ENCODE measurements at regions not wholly inside any gene's neighbourhood (a gene's known extent, or its start where the extent isn't known, plus 50 kb on each side); places are given as distances from the start of the nearest gene placed in this dataset.

DNA sequence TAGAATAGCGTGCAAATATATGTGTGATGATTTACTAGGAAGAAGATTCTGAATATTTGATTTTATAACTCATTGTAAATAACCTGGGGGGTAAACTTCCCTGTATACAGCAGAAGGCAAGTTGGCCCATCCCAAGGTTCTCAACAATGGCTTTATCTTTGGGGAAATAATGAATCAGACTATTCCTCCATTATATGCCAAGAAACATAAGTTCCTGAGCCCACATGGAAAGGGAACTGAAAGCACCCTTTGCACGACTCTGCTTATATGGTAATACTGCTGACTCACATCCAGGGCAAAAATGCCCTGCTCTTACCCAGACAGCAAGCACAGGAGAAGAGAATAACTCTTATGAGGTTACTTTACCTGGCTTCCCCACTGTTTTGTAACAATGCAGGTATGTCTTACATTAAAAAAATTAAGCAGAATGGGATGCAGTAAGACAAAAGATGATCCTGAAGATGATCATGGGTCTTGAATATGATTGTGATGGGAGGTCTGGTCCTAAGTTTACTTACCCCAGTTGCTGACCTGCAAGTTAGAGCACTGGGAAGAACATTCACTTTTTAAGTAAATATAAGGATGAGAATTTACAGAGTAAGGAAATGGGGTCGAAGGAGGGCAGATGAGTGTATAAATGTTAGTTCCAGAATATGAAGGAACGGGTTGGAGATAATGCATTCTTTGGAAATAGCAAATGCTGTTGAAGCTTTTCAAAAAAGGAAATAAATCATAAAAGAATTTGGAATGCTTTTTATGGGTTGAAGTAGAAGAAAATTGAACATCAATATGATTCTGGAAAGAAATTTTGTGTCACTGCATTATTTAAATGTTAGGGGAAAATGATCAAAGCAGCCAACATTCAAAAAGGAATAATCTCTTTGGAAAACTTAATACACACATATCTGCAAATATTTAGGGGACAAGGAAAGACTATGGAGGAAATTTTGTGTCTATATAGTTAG, 428.4 kb upstream of the MPDZ start (continued):
- TF ChIP-seq, protein P1, sequence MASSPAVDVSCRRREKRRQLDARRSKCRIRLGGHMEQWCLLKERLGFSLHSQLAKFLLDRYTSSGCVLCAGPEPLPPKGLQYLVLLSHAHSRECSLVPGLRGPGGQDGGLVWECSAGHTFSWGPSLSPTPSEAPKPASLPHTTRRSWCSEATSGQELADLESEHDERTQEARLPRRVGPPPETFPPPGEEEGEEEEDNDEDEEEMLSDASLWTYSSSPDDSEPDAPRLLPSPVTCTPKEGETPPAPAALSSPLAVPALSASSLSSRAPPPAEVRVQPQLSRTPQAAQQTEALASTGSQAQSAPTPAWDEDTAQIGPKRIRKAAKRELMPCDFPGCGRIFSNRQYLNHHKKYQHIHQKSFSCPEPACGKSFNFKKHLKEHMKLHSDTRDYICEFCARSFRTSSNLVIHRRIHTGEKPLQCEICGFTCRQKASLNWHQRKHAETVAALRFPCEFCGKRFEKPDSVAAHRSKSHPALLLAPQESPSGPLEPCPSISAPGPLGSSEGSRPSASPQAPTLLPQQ (tag by site-specific recombination; IDR thresholded peaks at IDR 0.05): no peak
- TF ChIP-seq, protein P2, sequence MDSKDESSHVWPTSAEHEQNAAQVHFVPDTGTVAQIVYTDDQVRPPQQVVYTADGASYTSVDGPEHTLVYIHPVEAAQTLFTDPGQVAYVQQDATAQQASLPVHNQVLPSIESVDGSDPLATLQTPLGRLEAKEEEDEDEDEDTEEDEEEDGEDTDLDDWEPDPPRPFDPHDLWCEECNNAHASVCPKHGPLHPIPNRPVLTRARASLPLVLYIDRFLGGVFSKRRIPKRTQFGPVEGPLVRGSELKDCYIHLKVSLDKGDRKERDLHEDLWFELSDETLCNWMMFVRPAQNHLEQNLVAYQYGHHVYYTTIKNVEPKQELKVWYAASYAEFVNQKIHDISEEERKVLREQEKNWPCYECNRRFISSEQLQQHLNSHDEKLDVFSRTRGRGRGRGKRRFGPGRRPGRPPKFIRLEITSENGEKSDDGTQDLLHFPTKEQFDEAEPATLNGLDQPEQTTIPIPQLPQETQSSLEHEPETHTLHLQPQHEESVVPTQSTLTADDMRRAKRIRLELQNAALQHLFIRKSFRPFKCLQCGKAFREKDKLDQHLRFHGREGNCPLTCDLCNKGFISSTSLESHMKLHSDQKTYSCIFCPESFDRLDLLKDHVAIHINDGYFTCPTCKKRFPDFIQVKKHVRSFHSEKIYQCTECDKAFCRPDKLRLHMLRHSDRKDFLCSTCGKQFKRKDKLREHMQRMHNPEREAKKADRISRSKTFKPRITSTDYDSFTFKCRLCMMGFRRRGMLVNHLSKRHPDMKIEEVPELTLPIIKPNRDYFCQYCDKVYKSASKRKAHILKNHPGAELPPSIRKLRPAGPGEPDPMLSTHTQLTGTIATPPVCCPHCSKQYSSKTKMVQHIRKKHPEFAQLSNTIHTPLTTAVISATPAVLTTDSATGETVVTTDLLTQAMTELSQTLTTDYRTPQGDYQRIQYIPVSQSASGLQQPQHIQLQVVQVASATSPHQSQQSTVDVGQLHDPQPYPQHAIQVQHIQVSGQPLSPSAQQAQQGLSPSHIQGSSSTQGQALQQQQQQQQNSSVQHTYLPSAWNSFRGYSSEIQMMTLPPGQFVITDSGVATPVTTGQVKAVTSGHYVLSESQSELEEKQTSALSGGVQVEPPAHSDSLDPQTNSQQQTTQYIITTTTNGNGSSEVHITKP (tag by site-specific recombination; IDR thresholded peaks at IDR 0.05): no peak
- TF ChIP-seq REPIN1 (tag by site-specific recombination; IDR thresholded peaks at IDR 0.05; ENCODE audit: low read depth) (no peak), ZNF626 (tag by site-specific recombination; IDR thresholded peaks at IDR 0.05) (no peak), ZNF768 (tag by site-specific recombination; IDR thresholded peaks at IDR 0.05) (no peak), TCF7L2 (IDR thresholded peaks at IDR 0.05; ENCODE audit: borderline replicate concordance, low read depth, low read length) (no peak), HOXC10 (CRISPR knock-in tag; IDR thresholded peaks at IDR 0.05) (no peak)
- TF ChIP-seq, protein P3, sequence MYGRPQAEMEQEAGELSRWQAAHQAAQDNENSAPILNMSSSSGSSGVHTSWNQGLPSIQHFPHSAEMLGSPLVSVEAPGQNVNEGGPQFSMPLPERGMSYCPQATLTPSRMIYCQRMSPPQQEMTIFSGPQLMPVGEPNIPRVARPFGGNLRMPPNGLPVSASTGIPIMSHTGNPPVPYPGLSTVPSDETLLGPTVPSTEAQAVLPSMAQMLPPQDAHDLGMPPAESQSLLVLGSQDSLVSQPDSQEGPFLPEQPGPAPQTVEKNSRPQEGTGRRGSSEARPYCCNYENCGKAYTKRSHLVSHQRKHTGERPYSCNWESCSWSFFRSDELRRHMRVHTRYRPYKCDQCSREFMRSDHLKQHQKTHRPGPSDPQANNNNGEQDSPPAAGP (tag by site-specific recombination; IDR thresholded peaks at IDR 0.05): no peak
- TF ChIP-seq, protein P4, sequence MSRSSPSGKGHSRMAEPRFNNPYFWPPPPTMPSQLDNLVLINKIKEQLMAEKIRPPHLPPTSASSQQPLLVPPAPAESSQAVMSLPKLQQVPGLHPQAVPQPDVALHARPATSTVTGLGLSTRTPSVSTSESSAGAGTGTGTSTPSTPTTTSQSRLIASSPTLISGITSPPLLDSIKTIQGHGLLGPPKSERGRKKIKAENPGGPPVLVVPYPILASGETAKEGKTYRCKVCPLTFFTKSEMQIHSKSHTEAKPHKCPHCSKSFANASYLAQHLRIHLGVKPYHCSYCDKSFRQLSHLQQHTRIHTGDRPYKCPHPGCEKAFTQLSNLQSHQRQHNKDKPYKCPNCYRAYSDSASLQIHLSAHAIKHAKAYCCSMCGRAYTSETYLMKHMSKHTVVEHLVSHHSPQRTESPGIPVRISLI (tag by site-specific recombination; IDR thresholded peaks at IDR 0.05): no peak

DNA sequence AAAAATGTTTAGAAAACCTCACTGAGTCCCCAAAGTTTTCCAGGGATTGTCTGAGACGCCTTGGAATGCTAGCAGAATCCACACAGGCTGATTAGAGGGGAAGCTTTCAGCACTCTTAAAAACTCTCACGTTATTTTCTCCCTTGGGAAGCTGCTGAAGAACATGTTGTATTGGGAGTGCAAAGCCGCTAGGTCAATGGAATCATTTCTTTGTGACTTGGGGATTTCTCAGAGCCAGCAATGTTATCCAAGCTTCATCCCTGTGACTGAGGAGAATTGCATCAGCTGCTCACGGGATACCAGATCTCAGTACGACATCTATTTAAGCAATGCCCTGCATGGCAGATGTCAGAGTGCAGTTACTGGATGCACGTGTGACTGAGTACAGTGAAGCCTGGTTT, 426.4 kb upstream of the MPDZ start:
- Histone ChIP-seq H3K36me3 (ENCODE audit: control insufficient read depth in 2 of 2, insufficient read depth in 1 of 2, low read length in 2 of 2) (no peaks in the 10 kb centered on the region), H3K27ac (ENCODE audit: extremely low read depth, low read depth, low read length) (no peak overlapping the region), H3K4me1 (ENCODE audit: control insufficient read depth, insufficient read depth, low read length) (no peaks in the 10 kb centered on the region), H3K9me3 (ENCODE audit: control insufficient read depth, insufficient read depth, low read depth, low read length) (no peaks in the 10 kb centered on the region), H3K4me3 (ENCODE audit: low read depth, low read length) (no peak overlapping the region)
- CTCF ChIA-PET: no interaction called here
- POLR2A ChIA-PET: no interaction called here
- TF ChIP-seq, protein P5, sequence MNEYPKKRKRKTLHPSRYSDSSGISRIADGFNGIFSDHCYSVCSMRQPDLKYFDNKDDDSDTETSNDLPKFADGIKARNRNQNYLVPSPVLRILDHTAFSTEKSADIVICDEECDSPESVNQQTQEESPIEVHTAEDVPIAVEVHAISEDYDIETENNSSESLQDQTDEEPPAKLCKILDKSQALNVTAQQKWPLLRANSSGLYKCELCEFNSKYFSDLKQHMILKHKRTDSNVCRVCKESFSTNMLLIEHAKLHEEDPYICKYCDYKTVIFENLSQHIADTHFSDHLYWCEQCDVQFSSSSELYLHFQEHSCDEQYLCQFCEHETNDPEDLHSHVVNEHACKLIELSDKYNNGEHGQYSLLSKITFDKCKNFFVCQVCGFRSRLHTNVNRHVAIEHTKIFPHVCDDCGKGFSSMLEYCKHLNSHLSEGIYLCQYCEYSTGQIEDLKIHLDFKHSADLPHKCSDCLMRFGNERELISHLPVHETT (tag by site-specific recombination; IDR thresholded peaks at IDR 0.05): no peak
- TF ChIP-seq ZNF416 (tag by site-specific recombination; IDR thresholded peaks at IDR 0.05) (no peak), ZBTB48 (tag by site-specific recombination; IDR thresholded peaks at IDR 0.05) (no peak)
- TF ChIP-seq, protein P6, sequence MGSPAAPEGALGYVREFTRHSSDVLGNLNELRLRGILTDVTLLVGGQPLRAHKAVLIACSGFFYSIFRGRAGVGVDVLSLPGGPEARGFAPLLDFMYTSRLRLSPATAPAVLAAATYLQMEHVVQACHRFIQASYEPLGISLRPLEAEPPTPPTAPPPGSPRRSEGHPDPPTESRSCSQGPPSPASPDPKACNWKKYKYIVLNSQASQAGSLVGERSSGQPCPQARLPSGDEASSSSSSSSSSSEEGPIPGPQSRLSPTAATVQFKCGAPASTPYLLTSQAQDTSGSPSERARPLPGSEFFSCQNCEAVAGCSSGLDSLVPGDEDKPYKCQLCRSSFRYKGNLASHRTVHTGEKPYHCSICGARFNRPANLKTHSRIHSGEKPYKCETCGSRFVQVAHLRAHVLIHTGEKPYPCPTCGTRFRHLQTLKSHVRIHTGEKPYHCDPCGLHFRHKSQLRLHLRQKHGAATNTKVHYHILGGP (tag by site-specific recombination; IDR thresholded peaks at IDR 0.05): no peak

All from HEK293 (cell line).